GM23338 (cell line): ENCODE measurements at regions not wholly inside any gene's neighbourhood (a gene's known extent, or its start where the extent isn't known, plus 50 kb on each side); places are given as distances from the start of the nearest gene placed in this dataset.

Experiments used
- CREB1 ChIP-seq: fragments of 250-450 bp; sonication (Bioruptor Pico); IDR thresholded peaks from 2 replicates; pipeline ENCODE4 v1.5.0; 2020; ENCODE audit warnings: low read depth, mild to moderate bottlenecking, moderate library complexity
- EZH2 ChIP-seq: fragments of 200-600 bp; sonication (generic); IDR thresholded peaks from one replicate; pipeline ENCODE4 v1.8.0; 2017; ENCODE audit warnings: antibody characterized with exemption, mild to moderate bottlenecking, low read depth; ENCODE audit not compliant: unreplicated experiment
- EZH2phosphoT487 ChIP-seq: fragments of 200-600 bp; sonication (generic); IDR thresholded peaks from one replicate; pipeline ENCODE4 v1.8.1; 2018; ENCODE audit warnings: antibody characterized with exemption; ENCODE audit not compliant: unreplicated experiment
- JUNB ChIP-seq: IDR thresholded peaks from one replicate; pipeline ENCODE4 v1.6.1; 2016; ENCODE audit warnings: antibody characterized with exemption; ENCODE audit not compliant: unreplicated experiment
- NANOG ChIP-seq: IDR thresholded peaks from 2 replicates; pipeline ENCODE4 v1.6.1; 2016; ENCODE audit warnings: antibody characterized with exemption, borderline replicate concordance
- POLR2AphosphoS5 ChIP-seq: IDR thresholded peaks from 2 replicates; pipeline ENCODE4 v1.6.1; 2016; ENCODE audit warnings: antibody characterized with exemption, low read depth
- ZNF114 ChIP-seq: fragments of 250-450 bp; sonication (Bioruptor Pico); IDR thresholded peaks from 2 replicates; pipeline ENCODE4 v1.5.0; 2020; ENCODE audit warnings: mild to moderate bottlenecking, moderate library complexity
- TF ChIP-seq, protein P1 (sequence below), 2 experiments: fragments of 200-600 bp in 1 of 2; sonication (generic) in 1 of 2; conservative IDR thresholded peaks; 2 replicates each; pipeline versions ENCODE4 v1.5.1 to v1.6.1; 2016 to 2017; ENCODE audit warnings: antibody characterized with exemption in 2 of 2, low read depth in 2 of 2, mild to moderate bottlenecking in 2 of 2, moderate library complexity in 1 of 2
- TF ChIP-seq, protein P2 (sequence below): IDR thresholded peaks from one replicate; pipeline ENCODE4 v1.6.1; 2018; ENCODE audit warnings: antibody characterized with exemption; ENCODE audit not compliant: unreplicated experiment

DNA sequence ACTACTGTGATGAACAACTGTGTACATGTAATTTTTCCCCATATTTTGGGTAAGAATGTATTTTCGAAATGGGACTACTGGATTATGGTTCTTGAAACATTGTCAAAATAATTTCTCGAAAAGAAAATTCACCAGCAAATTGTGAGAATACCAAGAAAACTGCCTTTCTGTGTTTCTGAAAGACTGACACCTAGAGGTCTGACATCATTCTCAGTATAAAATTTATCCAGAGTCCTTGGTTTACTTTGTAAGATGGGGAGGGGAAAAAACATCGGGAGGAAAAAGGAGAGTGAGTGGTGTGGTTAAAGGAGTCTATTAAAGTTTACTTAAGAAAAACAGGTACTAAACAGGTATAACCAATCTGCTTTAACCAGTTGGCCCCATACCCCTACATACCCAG, 149.2 kb downstream of the CEP120 start:
- TF ChIP-seq, protein P1, sequence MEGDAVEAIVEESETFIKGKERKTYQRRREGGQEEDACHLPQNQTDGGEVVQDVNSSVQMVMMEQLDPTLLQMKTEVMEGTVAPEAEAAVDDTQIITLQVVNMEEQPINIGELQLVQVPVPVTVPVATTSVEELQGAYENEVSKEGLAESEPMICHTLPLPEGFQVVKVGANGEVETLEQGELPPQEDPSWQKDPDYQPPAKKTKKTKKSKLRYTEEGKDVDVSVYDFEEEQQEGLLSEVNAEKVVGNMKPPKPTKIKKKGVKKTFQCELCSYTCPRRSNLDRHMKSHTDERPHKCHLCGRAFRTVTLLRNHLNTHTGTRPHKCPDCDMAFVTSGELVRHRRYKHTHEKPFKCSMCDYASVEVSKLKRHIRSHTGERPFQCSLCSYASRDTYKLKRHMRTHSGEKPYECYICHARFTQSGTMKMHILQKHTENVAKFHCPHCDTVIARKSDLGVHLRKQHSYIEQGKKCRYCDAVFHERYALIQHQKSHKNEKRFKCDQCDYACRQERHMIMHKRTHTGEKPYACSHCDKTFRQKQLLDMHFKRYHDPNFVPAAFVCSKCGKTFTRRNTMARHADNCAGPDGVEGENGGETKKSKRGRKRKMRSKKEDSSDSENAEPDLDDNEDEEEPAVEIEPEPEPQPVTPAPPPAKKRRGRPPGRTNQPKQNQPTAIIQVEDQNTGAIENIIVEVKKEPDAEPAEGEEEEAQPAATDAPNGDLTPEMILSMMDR (conservative IDR thresholded peaks at IDR 0.05; ENCODE audit: low read depth in 2 of 2), result peak in 1 of 2 experiments; percentile 46; a peak in 3 of 4 replicates
- TF ChIP-seq POLR2AphosphoS5 (no peak), EZH2 (no peak), EZH2phosphoT487 (no peak), JUNB (no peak), CREB1 (CRISPR knock-in tag) (no peak), NANOG (no peak), ZNF114 (CRISPR knock-in tag) (no peak)
- TF ChIP-seq, protein P2, sequence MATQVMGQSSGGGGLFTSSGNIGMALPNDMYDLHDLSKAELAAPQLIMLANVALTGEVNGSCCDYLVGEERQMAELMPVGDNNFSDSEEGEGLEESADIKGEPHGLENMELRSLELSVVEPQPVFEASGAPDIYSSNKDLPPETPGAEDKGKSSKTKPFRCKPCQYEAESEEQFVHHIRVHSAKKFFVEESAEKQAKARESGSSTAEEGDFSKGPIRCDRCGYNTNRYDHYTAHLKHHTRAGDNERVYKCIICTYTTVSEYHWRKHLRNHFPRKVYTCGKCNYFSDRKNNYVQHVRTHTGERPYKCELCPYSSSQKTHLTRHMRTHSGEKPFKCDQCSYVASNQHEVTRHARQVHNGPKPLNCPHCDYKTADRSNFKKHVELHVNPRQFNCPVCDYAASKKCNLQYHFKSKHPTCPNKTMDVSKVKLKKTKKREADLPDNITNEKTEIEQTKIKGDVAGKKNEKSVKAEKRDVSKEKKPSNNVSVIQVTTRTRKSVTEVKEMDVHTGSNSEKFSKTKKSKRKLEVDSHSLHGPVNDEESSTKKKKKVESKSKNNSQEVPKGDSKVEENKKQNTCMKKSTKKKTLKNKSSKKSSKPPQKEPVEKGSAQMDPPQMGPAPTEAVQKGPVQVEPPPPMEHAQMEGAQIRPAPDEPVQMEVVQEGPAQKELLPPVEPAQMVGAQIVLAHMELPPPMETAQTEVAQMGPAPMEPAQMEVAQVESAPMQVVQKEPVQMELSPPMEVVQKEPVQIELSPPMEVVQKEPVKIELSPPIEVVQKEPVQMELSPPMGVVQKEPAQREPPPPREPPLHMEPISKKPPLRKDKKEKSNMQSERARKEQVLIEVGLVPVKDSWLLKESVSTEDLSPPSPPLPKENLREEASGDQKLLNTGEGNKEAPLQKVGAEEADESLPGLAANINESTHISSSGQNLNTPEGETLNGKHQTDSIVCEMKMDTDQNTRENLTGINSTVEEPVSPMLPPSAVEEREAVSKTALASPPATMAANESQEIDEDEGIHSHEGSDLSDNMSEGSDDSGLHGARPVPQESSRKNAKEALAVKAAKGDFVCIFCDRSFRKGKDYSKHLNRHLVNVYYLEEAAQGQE, result no peak
